NB4 (cell line): ENCODE measurements at regions not wholly inside any gene's neighbourhood (a gene's known extent, or its start where the extent isn't known, plus 50 kb on each side); places are given as distances from the start of the nearest gene placed in this dataset.

ENCODE experiments used
- MYC ChIP-seq: IDR thresholded peaks from 2 replicates; pipeline ENCODE4 v1.6.1; 2011; ENCODE audit warnings: low read depth, low read length
- POLR2A ChIP-seq: IDR thresholded peaks from 2 replicates; pipeline ENCODE4 v1.6.1; 2011; ENCODE audit warnings: mild to moderate bottlenecking; ENCODE audit not compliant: insufficient read length; ENCODE audit errors: extremely low read depth
- TF ChIP-seq, protein P1 (sequence below): IDR thresholded peaks from one replicate; pipeline ENCODE4 v1.5.1; 2012; ENCODE audit warnings: low read depth, low read length
- TF ChIP-seq, protein P2 (sequence below): IDR thresholded peaks from 2 replicates; pipeline ENCODE4 v1.6.1; 2011; ENCODE audit warnings: low read depth, low read length

DNA sequence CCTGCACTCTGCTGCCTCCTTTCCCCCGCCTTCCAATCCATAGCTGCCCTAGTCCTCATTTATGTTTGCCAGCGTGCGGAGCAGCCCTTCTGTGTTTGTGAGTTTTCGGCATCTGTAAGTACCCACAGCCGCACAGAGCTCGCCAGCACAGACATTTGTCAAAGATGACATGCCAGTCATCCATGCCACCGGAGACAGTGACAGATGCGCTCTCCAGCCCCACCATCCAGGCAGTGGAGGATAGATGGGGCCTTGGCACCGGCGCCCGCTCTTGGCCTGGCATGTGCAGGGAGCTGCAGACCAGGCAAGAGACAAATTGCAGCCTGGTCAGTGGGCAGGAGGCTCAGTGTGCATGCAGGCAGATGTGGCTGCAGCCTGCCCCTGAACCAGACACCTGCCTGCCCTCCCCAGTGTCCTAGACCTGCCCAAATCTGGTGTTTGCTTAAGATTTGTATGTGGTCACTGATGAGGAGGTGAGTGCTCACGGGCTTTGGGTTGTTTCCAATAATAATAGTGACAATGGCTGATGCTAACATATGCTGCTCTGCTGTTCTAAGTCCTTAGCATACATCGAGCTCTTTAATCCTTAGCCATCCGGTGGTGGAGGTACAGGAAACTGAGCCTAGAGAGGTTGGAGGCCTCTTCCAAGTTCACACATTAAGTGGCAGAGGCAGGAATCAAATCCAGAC is 78.1 kb downstream of the UNC5CL start:
- TF ChIP-seq, protein P1, sequence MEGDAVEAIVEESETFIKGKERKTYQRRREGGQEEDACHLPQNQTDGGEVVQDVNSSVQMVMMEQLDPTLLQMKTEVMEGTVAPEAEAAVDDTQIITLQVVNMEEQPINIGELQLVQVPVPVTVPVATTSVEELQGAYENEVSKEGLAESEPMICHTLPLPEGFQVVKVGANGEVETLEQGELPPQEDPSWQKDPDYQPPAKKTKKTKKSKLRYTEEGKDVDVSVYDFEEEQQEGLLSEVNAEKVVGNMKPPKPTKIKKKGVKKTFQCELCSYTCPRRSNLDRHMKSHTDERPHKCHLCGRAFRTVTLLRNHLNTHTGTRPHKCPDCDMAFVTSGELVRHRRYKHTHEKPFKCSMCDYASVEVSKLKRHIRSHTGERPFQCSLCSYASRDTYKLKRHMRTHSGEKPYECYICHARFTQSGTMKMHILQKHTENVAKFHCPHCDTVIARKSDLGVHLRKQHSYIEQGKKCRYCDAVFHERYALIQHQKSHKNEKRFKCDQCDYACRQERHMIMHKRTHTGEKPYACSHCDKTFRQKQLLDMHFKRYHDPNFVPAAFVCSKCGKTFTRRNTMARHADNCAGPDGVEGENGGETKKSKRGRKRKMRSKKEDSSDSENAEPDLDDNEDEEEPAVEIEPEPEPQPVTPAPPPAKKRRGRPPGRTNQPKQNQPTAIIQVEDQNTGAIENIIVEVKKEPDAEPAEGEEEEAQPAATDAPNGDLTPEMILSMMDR = no peak
- TF ChIP-seq, protein P2, sequence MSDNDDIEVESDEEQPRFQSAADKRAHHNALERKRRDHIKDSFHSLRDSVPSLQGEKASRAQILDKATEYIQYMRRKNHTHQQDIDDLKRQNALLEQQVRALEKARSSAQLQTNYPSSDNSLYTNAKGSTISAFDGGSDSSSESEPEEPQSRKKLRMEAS = no peak
- no peak for TF ChIP-seq POLR2A
- TF ChIP-seq MYC = no peak
